OCI-LY1 (cell line): ENCODE measurements at regions not wholly inside any gene's neighbourhood (a gene's known extent, or its start where the extent isn't known, plus 50 kb on each side); places are given as distances from the start of the nearest gene placed in this dataset.

Experiments
- EZH2 ChIP-seq: fragments of 200-600 bp; sonication (generic), shearing (Covaris generic); IDR thresholded peaks from 2 replicates; pipeline ENCODE4 v1.8.0; 2017; ENCODE audit warnings: borderline replicate concordance, mixed run types, mild to moderate bottlenecking, antibody characterized with exemption, low read length, moderate library complexity, mixed read lengths
- TF ChIP-seq, protein P1 (sequence below): fragments of 200-600 bp; sonication (generic), shearing (Covaris generic); IDR thresholded peaks from 2 replicates; pipeline ENCODE4 v1.5.1; 2017; ENCODE audit warnings: mild to moderate bottlenecking, antibody characterized with exemption, low read length, moderate library complexity, mixed read lengths

DNA sequence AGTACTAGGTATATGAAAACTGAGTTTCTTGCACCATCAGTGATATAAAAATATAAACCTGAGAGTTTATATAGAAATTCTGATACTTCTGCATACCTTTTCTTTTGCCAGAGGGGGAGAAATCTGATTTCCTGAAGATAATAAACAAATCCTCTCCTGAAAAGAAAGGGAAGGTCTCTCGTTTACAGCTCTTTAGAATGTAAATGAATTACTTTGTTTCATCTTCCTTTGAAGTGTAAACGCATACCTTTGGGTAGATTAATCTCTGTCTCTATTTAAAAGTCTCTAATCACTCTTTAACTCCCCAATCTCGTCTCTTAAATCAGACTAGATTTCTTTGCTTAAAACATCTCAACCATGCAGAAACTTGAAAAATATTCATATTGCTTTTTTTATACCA lies 1092.9 kb downstream of the SLITRK5 start:
- TF ChIP-seq, protein P1, sequence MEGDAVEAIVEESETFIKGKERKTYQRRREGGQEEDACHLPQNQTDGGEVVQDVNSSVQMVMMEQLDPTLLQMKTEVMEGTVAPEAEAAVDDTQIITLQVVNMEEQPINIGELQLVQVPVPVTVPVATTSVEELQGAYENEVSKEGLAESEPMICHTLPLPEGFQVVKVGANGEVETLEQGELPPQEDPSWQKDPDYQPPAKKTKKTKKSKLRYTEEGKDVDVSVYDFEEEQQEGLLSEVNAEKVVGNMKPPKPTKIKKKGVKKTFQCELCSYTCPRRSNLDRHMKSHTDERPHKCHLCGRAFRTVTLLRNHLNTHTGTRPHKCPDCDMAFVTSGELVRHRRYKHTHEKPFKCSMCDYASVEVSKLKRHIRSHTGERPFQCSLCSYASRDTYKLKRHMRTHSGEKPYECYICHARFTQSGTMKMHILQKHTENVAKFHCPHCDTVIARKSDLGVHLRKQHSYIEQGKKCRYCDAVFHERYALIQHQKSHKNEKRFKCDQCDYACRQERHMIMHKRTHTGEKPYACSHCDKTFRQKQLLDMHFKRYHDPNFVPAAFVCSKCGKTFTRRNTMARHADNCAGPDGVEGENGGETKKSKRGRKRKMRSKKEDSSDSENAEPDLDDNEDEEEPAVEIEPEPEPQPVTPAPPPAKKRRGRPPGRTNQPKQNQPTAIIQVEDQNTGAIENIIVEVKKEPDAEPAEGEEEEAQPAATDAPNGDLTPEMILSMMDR = no peak
- TF ChIP-seq EZH2 = no peak
